ENCODE measurements at regions not wholly inside any gene's neighbourhood (a gene's known extent, or its start where the extent isn't known, plus 50 kb on each side); places are given as distances from the start of the nearest gene placed in this dataset.
"Not testable (repeated sequence)": the region's sequence is repeated elsewhere in the genome, so short reads cannot be mapped to it uniquely, and the experiment has no call there.

DNA sequence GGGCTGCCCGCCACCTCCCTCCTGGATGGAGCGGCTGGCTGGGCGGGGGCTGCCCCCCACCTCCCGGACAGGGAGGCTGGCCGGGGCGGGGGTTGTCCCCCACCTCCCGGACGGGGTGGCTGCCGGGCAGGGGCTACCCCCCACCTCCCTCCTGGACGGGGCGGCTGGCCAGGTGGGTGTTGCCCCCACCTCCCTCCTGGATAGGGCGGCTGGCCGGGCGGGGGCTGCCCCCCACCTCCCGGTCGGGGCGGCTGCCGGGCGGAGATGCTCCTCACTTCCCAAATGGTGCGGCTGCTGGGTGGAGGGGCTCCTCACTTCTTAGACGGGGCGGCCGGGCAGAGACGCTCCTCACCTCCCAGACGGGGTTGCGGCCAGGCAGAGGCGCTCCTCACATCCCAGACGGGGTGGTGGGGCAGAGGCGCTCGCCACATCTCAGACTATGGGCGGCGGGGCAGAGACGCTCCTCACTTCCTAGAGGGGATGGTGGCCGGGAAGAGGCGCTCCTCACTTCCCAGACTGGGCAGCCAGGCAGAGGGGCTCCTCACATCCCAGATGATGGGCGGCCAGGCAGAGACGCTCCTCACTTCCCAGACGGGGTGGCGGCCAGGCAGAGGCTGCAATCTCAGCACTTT is 153.9 kb upstream of the OR4C13 start:
- DNase-seq (ENCODE audit: low read depth in 4 of 4, low spot score in 3 of 4), result not testable (repeated sequence)

DNA sequence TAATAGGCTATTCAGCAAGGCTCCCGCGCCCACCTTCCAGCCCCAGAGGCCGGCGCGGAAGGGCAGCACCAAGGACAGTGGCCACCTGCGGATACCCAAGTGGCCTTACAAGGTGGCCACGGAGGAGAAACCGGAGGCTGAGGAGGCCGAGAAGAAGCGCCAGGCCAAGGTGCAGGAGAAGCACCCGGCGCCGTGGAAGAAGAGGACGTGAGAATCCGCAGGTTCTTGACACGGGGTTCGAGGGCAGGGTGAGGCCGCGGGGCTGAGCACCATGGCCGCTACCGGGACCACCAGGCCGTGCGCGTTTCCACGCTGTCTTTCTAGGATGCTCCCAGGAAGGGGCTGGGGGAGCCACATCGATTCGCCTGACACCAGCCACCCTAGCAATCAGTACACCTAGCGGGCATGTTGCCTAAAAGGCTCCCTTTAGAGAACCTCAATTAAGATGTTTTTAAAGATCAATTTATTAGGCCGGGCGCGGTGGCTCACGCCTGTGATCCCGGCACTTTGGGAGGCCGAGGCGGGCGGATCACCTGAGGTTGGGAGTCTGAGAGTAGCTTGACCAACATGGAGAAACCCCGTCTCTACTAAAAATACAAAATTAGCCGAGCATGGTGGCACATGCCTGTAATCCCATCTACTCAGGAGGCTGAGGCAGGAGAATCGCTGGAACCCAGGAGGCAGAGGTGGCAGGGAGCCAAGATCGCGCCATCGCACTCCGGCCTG is 134.3 kb upstream of the OR4C13 start:
- not testable (repeated sequence) for DNase-seq (ENCODE audit: low read depth in 4 of 4, low spot score in 3 of 4)

DNA sequence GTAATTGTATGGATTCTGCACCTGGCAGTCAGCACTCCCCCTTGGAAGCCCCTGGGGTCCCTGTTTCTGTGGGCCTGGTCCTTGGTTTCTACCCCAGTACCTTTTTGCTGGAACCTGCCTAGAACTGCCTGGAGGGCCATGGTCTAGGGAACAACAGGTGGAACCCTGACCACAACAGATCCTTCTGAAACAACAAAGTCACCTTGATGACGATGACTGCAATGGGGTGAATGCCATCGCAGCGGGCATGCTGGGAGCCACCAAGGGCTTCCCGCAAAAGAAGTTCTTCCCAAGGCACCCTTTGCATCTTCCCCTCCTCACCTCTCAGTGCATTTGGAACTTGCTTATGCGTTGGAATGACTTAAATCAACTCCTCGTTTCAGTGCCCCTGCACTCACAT is 129.0 kb upstream of the OR4C13 start:
- DNase-seq (ENCODE audit: low read depth in 4 of 4, low spot score in 3 of 4), result not testable (repeated sequence)

GRCh38 chr11:49850541-49850940 is 101.7 kb upstream of the OR4C13 start:
- not testable (repeated sequence) for DNase-seq (ENCODE audit: low read depth in 4 of 4, low spot score in 3 of 4)

- no peak for DNase-seq (ENCODE audit: low read depth in 4 of 4, low spot score in 3 of 4)
These were observed 100.7 kb upstream of the OR4C13 start for GRCh38 chr11:49851511-49851910.

DNA sequence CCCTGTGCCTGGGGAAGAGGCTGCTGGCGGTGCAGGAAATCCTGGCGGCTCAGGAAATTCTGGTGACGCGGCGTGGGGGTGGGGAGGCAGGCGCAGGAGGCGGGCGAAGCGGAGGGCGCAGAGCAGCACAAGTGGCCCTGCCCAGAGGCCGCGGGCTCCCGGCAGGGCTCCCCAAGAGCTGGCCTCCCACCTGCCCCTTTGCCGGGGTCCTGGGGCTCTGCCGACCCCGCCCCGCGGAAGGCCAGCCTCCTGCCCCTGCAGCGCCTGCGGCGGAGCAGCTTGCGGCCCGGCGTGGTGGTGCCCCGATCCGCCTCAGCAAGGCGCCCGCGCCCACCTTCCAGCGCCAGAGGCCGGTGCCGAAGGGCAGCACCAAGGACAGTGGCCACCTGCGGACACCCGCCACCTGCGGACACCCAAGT is 100.2 kb upstream of the OR4C13 start:
- no peak for DNase-seq (ENCODE audit: low read depth in 4 of 4, low spot score in 3 of 4)

- DNase-seq (ENCODE audit: low read depth in 4 of 4, low spot score in 3 of 4), result not testable (repeated sequence)
These were observed 63.3 kb upstream of the OR4C13 start for GRCh38 chr11:49888875-49889274.

DNA sequence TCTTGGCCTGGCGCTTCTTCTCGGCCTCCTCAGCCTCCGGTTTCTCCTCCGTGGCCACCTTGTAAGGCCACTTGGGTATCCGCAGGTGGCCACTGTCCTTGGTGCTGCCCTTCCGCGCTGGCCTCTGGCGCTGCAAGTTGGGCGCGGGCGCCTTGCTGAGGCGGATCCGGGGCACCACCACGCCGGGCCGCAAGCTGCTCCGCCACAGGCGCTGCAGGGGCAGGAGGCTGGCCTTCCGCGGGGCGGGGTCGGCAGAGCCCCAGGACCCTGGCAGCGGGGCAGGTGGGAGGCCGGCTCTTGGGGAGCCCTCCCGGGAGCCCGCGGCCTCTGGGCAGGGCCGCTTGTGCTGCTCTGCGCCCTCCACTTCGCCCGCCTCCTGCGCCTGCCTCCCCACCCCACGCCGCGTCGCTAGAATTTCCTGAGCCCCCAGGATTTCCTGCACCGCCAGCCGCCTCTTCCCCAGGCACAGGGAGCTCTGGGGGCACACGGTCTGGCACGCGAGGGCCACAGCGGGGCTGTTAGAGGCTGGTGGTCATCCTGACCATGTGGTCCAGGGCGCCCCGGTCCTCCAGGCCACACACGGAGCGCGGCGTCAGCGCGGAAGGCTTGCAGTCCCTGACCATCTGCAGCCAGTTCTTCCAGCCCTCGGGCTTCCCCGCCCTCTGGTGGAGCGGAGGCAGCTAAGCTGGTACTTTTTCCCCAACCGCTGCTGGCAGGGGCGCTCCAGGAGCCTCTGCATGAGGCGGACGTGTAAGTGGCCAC is 60.1 kb upstream of the OR4C13 start:
- not testable (repeated sequence) for DNase-seq (ENCODE audit: low read depth in 4 of 4, low spot score in 3 of 4)

DNA sequence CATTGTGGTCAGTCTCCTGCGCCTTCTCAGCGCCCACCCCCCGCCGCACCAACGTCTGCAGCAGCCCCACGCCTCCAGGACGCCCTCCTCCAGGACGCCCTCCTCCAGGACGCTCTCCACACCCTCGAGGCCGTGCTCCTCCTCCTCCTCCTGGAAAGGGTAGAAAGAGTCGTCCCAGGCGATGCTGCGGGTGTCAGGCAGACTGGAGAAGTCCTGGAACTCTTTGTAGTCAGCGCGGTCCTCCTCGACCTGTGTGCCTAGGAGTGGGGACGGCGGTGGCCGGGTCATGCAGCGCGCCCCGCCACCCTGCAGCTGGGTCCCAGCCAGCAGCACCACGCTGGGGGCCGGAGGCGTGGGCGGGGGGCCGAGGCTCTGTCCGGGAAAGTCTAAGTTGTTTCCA is 58.7 kb upstream of the OR4C13 start:
- not testable (repeated sequence) for DNase-seq (ENCODE audit: low read depth in 4 of 4, low spot score in 3 of 4)

All from left renal pelvis (tissue), 4 donors.